ENCODE measurements at regions not wholly inside any gene's neighbourhood (a gene's known extent, or its start where the extent isn't known, plus 50 kb on each side); places are given as distances from the start of the nearest gene placed in this dataset.

DNA sequence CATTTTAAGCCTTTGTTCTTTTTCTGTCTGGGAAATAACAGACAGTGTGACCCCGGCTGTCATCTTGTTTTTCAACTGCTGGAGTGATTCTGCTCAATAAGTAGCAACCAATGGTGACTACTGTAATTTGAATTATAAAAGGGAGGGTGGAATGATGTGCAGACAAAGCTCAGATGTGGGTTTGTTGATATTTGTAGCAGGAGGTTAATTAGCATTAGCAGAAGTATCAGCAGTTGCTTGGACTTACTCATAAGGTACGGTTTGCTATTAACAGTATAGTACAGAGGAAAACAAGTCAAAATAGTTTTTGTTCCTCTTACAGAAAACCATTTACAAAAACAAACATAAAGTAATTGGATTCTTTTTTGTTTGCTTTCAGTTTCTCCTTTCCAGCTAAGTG lies 140.4 kb downstream of the TUSC1 start:
- no peak for TF ChIP-seq SUZ12 (IDR thresholded peaks at IDR 0.05; ENCODE audit: extremely low read depth, insufficient read depth, insufficient read length)
- TF ChIP-seq YY1 (IDR thresholded peaks at IDR 0.05; ENCODE audit: insufficient read depth, insufficient read length): no peak
- no peak for TF ChIP-seq ZNF274 (IDR thresholded peaks at IDR 0.05; ENCODE audit: low read depth, low read length)
- DNase-seq (ENCODE audit: low read depth, low spot score): no peak
- H3K9me3 ChIP-seq (ENCODE audit: insufficient read depth, low read length): no peaks in the 10 kb centered on the region
- no peak overlapping the region for H3K4me3 ChIP-seq (ENCODE audit: insufficient read length, low read depth)
- no peaks in the 10 kb centered on the region for H3K27me3 ChIP-seq (ENCODE audit: insufficient read depth, insufficient read length)
- H3K4me1 ChIP-seq (ENCODE audit: insufficient read depth, insufficient read length): no peaks in the 10 kb centered on the region
- H3K9ac ChIP-seq (ENCODE audit: insufficient read length, low read depth): no peak overlapping the region
- no peaks in the 10 kb centered on the region for H3K36me3 ChIP-seq (ENCODE audit: insufficient read depth, insufficient read length, low read length)

DNA sequence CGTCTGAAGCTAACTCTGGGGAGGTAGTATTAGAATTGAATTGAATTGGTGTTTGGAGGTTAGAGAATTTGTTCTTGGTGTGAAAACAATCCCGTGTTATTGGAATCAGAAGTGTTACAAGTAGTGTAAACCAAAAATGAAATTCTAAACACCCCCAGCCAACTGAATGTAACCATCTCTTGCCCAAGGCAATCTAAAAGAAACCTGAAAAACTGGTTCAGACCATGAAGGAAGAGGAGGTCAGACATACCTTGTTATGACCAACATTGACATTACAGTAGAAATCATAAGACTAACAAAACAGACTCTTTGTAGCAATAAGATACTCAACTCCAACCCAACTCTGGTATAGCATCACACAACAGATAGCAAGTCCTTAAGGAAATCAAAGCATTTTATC lies 159.0 kb downstream of the TUSC1 start:
- H3K4me1 ChIP-seq (ENCODE audit: insufficient read depth, insufficient read length): no peaks in the 10 kb centered on the region
- no peaks in the 10 kb centered on the region for H3K27me3 ChIP-seq (ENCODE audit: insufficient read depth, insufficient read length)
- H3K9me3 ChIP-seq (ENCODE audit: insufficient read depth, low read length): no peaks in the 10 kb centered on the region
- no peaks in the 10 kb centered on the region for H3K36me3 ChIP-seq (ENCODE audit: insufficient read depth, insufficient read length, low read length)
- H3K4me3 ChIP-seq (ENCODE audit: insufficient read length, low read depth): no peak overlapping the region
- TF ChIP-seq SUZ12 (IDR thresholded peaks at IDR 0.05; ENCODE audit: extremely low read depth, insufficient read depth, insufficient read length): no peak
- no peak for TF ChIP-seq ZNF274 (IDR thresholded peaks at IDR 0.05; ENCODE audit: low read depth, low read length)
- H3K9ac ChIP-seq (ENCODE audit: insufficient read length, low read depth): no peak overlapping the region
- no peak for DNase-seq (ENCODE audit: low read depth, low spot score)

DNA sequence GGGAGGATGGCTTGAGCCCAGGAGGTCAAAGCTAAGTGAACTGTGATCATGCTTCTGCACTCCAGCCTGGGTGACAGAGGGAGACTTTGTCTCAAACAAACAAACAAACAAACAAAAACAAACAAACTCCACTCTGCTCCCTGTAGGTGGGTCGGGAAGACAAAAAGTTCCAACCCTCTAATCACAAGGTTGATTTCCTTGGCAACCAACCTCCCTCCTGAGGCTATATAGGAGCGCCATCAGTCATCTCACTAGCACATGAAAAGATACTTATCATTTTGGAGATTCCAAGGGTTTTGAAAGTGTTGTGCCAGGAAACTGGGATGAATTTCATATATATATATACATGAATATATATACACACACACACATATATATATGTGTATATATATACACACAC lies 160.5 kb downstream of the TUSC1 start:
- Histone ChIP-seq H3K36me3 (ENCODE audit: insufficient read depth, insufficient read length, low read length) (no peaks in the 10 kb centered on the region), H3K27me3 (ENCODE audit: insufficient read depth, insufficient read length) (no peaks in the 10 kb centered on the region), H3K9me3 (ENCODE audit: insufficient read depth, low read length) (no peaks in the 10 kb centered on the region), H3K9ac (ENCODE audit: insufficient read length, low read depth) (no peak overlapping the region), H3K4me1 (ENCODE audit: insufficient read depth, insufficient read length) (no peaks in the 10 kb centered on the region), H3K4me3 (ENCODE audit: insufficient read length, low read depth) (no peak overlapping the region)
- DNase-seq (ENCODE audit: low read depth, low spot score): no peak
- no peak for TF ChIP-seq SUZ12 (IDR thresholded peaks at IDR 0.05; ENCODE audit: extremely low read depth, insufficient read depth, insufficient read length)
- no peak for TF ChIP-seq YY1 (IDR thresholded peaks at IDR 0.05; ENCODE audit: insufficient read depth, insufficient read length)
- no peak for TF ChIP-seq ZNF274 (IDR thresholded peaks at IDR 0.05; ENCODE audit: low read depth, low read length)

DNA sequence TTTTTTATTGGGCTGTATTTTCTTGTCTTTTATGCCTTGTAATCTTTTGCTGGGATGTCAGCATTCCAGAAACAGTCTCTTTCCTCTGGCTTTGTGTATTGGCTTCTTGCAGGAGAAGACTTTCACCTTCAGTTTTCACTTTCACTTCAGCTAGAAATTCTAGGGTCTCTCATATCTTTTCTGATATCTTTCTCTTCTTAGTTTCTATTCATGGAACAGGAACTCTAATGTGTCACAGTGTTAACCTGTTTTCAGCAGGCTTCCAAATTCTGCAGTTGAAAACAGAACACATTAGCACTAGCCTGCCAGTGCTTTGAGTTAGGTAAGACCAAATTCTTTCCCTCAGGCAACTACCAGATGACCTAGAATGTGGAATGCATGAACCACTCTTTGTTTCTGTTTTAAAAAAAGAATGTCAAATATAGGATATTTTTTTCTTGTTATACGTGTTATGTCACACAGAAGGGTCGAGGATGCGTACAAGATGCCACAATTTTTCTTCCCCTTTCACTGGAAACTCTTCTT lies 164.7 kb downstream of the TUSC1 start:
- no peaks in the 10 kb centered on the region for H3K9me3 ChIP-seq (ENCODE audit: insufficient read depth, low read length)
- no peak overlapping the region for H3K9ac ChIP-seq (ENCODE audit: insufficient read length, low read depth)
- no peak for DNase-seq (ENCODE audit: low read depth, low spot score)
- no peaks in the 10 kb centered on the region for H3K27me3 ChIP-seq (ENCODE audit: insufficient read depth, insufficient read length)
- H3K4me1 ChIP-seq (ENCODE audit: insufficient read depth, insufficient read length): no peaks in the 10 kb centered on the region
- no peaks in the 10 kb centered on the region for H3K36me3 ChIP-seq (ENCODE audit: insufficient read depth, insufficient read length, low read length)
- TF ChIP-seq ZNF274 (IDR thresholded peaks at IDR 0.05; ENCODE audit: low read depth, low read length) (no peak), YY1 (IDR thresholded peaks at IDR 0.05; ENCODE audit: insufficient read depth, insufficient read length) (no peak), SUZ12 (IDR thresholded peaks at IDR 0.05; ENCODE audit: extremely low read depth, insufficient read depth, insufficient read length) (no peak)
- no peak overlapping the region for H3K4me3 ChIP-seq (ENCODE audit: insufficient read length, low read depth)

DNA sequence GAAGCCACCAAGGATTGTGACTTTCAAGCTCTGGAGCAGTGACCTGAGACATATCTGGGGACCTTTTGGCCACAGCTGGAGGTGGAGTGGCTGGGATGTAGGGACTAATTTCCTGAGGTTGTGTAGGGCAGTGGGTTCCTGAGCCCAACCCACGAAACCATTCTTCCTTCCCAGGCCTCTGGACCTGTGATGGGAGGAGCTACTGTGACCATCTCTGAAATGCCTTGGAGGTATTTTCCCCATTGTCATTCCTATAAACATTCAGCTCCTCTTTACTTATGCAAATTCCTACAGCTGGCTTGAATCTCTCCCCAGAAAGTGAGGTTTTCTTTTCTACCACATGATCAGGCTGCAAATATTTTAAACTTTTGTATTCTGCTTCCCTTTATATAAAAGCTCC lies 172.6 kb downstream of the TUSC1 start:
- TF ChIP-seq YY1 (IDR thresholded peaks at IDR 0.05; ENCODE audit: insufficient read depth, insufficient read length): no peak
- no peak for TF ChIP-seq ZNF274 (IDR thresholded peaks at IDR 0.05; ENCODE audit: low read depth, low read length)
- TF ChIP-seq SUZ12 (IDR thresholded peaks at IDR 0.05; ENCODE audit: extremely low read depth, insufficient read depth, insufficient read length): no peak
- H3K9ac ChIP-seq (ENCODE audit: insufficient read length, low read depth): no peak overlapping the region
- no peaks in the 10 kb centered on the region for H3K36me3 ChIP-seq (ENCODE audit: insufficient read depth, insufficient read length, low read length)
- no peaks in the 10 kb centered on the region for H3K27me3 ChIP-seq (ENCODE audit: insufficient read depth, insufficient read length)
- peaks cover 62% of the 10 kb centered on the region for H3K9me3 ChIP-seq (ENCODE audit: insufficient read depth, low read length)
- H3K4me1 ChIP-seq (ENCODE audit: insufficient read depth, insufficient read length): no peaks in the 10 kb centered on the region
- DNase-seq (ENCODE audit: low read depth, low spot score): peak; percentile 70
- no peak overlapping the region for H3K4me3 ChIP-seq (ENCODE audit: insufficient read length, low read depth)

DNA sequence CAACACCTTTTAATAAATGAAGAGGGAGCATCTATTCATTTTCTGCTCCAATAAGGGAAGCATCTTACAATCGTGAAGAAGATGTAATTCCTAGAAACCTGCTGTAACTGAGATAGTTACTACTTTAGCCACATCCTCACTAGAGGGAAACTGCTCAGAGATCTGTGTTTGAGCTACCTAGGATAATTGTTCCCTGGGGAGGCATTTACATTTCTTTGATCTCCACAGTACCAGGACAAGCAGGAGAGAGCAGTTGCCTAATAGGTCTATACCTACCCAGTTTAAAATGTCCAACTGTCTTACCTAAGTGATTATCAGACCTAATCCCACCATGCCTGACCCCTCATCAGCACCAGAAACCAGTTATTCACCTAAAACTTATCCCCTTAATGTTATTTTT lies 196.9 kb downstream of the TUSC1 start:
- H3K27me3 ChIP-seq (ENCODE audit: insufficient read depth, insufficient read length): no peaks in the 10 kb centered on the region
- no peak overlapping the region for H3K4me3 ChIP-seq (ENCODE audit: insufficient read length, low read depth)
- no peak for DNase-seq (ENCODE audit: low read depth, low spot score)

DNA sequence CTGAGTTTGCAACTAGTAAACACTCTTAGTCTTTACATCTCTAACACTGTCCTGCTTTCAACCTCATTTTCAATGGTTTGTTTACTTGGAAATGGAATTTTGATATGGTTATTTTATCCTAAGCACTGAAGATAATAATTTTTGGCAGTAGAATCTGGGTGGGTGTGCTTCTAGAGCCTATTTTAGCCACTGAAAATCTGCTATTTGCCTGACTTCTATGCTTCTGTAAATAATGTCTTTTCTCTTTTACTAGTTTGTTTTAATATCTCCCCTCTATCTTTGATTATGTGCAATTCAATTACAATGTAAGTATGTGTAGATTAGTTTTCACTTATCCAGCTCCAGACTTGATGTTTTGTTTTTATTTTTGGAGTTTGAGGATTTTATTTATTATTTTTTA lies 197.5 kb downstream of the TUSC1 start:
- Histone ChIP-seq H3K9me3 (ENCODE audit: insufficient read depth, low read length) (no peaks in the 10 kb centered on the region), H3K9ac (ENCODE audit: insufficient read length, low read depth) (no peak overlapping the region), H3K36me3 (ENCODE audit: insufficient read depth, insufficient read length, low read length) (no peaks in the 10 kb centered on the region), H3K27me3 (ENCODE audit: insufficient read depth, insufficient read length) (no peaks in the 10 kb centered on the region), H3K4me1 (ENCODE audit: insufficient read depth, insufficient read length) (no peaks in the 10 kb centered on the region), H3K4me3 (ENCODE audit: insufficient read length, low read depth) (no peak overlapping the region)
- no peak for DNase-seq (ENCODE audit: low read depth, low spot score)
- TF ChIP-seq ZNF274 (IDR thresholded peaks at IDR 0.05; ENCODE audit: low read depth, low read length) (no peak), YY1 (IDR thresholded peaks at IDR 0.05; ENCODE audit: insufficient read depth, insufficient read length) (no peak), SUZ12 (IDR thresholded peaks at IDR 0.05; ENCODE audit: extremely low read depth, insufficient read depth, insufficient read length) (no peak)

More for the DNA sequence above, 196.9 kb downstream of the TUSC1 start:
- H3K4me1 ChIP-seq (ENCODE audit: insufficient read depth, insufficient read length): no peaks in the 10 kb centered on the region
- TF ChIP-seq SUZ12 (IDR thresholded peaks at IDR 0.05; ENCODE audit: extremely low read depth, insufficient read depth, insufficient read length) (no peak), ZNF274 (IDR thresholded peaks at IDR 0.05; ENCODE audit: low read depth, low read length) (no peak), YY1 (IDR thresholded peaks at IDR 0.05; ENCODE audit: insufficient read depth, insufficient read length) (no peak)
- no peaks in the 10 kb centered on the region for H3K9me3 ChIP-seq (ENCODE audit: insufficient read depth, low read length)
- H3K9ac ChIP-seq (ENCODE audit: insufficient read length, low read depth): no peak overlapping the region
- H3K36me3 ChIP-seq (ENCODE audit: insufficient read depth, insufficient read length, low read length): no peaks in the 10 kb centered on the region
